ENCODE measurements at regions not wholly inside any gene's neighbourhood (a gene's known extent, or its start where the extent isn't known, plus 50 kb on each side); places are given as distances from the start of the nearest gene placed in this dataset.

DNA sequence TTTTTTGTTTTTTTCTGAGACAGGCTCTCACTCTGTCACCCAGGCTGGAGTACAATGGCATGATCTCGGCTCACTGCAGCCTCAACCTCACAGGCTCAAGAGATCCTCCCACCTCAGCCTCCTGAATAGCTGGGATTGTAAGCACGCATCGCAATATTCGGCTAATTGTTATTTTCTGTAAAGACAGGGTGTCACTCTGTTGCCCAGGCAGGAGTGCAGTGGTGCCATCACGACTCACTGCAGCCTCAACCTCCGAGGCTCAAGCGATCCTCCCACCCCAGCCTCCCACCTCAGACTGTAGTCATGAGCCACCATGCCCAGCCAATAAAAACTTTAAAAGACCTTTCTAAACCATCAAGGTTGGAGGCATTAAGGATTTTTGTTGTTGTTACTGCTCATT lies 57.4 kb upstream of the TFRC start (continued):
- TF ChIP-seq, protein P1, sequence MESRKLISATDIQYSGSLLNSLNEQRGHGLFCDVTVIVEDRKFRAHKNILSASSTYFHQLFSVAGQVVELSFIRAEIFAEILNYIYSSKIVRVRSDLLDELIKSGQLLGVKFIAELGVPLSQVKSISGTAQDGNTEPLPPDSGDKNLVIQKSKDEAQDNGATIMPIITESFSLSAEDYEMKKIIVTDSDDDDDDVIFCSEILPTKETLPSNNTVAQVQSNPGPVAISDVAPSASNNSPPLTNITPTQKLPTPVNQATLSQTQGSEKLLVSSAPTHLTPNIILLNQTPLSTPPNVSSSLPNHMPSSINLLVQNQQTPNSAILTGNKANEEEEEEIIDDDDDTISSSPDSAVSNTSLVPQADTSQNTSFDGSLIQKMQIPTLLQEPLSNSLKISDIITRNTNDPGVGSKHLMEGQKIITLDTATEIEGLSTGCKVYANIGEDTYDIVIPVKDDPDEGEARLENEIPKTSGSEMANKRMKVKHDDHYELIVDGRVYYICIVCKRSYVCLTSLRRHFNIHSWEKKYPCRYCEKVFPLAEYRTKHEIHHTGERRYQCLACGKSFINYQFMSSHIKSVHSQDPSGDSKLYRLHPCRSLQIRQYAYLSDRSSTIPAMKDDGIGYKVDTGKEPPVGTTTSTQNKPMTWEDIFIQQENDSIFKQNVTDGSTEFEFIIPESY (CRISPR knock-in tag; IDR thresholded peaks at IDR 0.05) = 0 out of 2 replicates have a peak, but pooled peaks have one; percentile 22
- no peak for TF ChIP-seq MAFG (tag; conservative IDR thresholded peaks at IDR 0.05)
- TF ChIP-seq ZNF124 (CRISPR knock-in tag; IDR thresholded peaks at IDR 0.05) = no peak
- no peak for TF ChIP-seq GTF2E2 (tag; IDR thresholded peaks at IDR 0.05)
- no peak for TF ChIP-seq PHF8 (IDR thresholded peaks at IDR 0.05; ENCODE audit: borderline replicate concordance, low read length)
- TF ChIP-seq EP300 (IDR thresholded peaks at IDR 0.05; ENCODE audit: low read length) = no peak
- TF ChIP-seq RBM25 (IDR thresholded peaks at IDR 0.05; ENCODE audit: low read depth, low read length, severe bottlenecking) = peak; percentile 4
- no peak; the same call in 1 of the 2 replicates for TF ChIP-seq SMAD4 (CRISPR knock-in tag; conservative IDR thresholded peaks at IDR 0.05)
- TF ChIP-seq HCFC1 (IDR thresholded peaks at IDR 0.05; ENCODE audit: low read depth, low read length) = no peak
- no peak for TF ChIP-seq ZNF551 (CRISPR knock-in tag; IDR thresholded peaks at IDR 0.05)
- 0 out of 2 replicates have a peak, but pooled peaks have one; percentile 7 for TF ChIP-seq ZNF175 (CRISPR knock-in tag; IDR thresholded peaks at IDR 0.05; ENCODE audit: low read depth)
- TF ChIP-seq, protein P2, sequence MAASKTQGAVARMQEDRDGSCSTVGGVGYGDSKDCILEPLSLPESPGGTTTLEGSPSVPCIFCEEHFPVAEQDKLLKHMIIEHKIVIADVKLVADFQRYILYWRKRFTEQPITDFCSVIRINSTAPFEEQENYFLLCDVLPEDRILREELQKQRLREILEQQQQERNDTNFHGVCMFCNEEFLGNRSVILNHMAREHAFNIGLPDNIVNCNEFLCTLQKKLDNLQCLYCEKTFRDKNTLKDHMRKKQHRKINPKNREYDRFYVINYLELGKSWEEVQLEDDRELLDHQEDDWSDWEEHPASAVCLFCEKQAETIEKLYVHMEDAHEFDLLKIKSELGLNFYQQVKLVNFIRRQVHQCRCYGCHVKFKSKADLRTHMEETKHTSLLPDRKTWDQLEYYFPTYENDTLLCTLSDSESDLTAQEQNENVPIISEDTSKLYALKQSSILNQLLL (CRISPR knock-in tag; IDR thresholded peaks at IDR 0.05; ENCODE audit: borderline replicate concordance) = no peak

Measured in K562 (cell line).